Large intestine (tissue), 3 donors: ENCODE measurements at regions not wholly inside any gene's neighbourhood (a gene's known extent, or its start where the extent isn't known, plus 50 kb on each side); places are given as distances from the start of the nearest gene placed in this dataset.

Source experiments
- DNase-seq, 2 donors: peaks; one replicate each; pipeline versions ENCODE4 v3.0.0 to v3.0.0-alpha.2; 2013
- H3K27ac ChIP-seq: one replicate; pipeline ENCODE4 v1.5.1; 2013; ENCODE audit warnings: low read length
- H3K27me3 ChIP-seq: 2 replicates; pipeline ENCODE4 v1.6.1; 2013; ENCODE audit warnings: low read length; ENCODE audit not compliant: control insufficient read depth, insufficient read depth
- H3K36me3 ChIP-seq: 2 replicates; pipeline ENCODE4 v1.6.1; 2013; ENCODE audit warnings: low read length; ENCODE audit not compliant: control insufficient read depth, insufficient read depth
- H3K4me1 ChIP-seq: one replicate; pipeline ENCODE4 v1.6.1; 2013; ENCODE audit warnings: low read length; ENCODE audit not compliant: control insufficient read depth, insufficient read depth
- H3K4me3 ChIP-seq: one replicate; pipeline ENCODE4 v1.5.1; 2013; ENCODE audit warnings: low read length
- H3K9me3 ChIP-seq: one replicate; pipeline ENCODE4 v1.6.1; 2013; ENCODE audit warnings: mild to moderate bottlenecking, low read depth, low read length, moderate library complexity; ENCODE audit not compliant: control insufficient read depth
- WGBS: methylation state at CpG from one replicate; pipeline ENCODE4 v1.1.5; 2013; ENCODE audit warnings: low lambda C conversion rate; ENCODE audit not compliant: insufficient coverage; 5-methylcytosine and 5-hydroxymethylcytosine counted together

DNA sequence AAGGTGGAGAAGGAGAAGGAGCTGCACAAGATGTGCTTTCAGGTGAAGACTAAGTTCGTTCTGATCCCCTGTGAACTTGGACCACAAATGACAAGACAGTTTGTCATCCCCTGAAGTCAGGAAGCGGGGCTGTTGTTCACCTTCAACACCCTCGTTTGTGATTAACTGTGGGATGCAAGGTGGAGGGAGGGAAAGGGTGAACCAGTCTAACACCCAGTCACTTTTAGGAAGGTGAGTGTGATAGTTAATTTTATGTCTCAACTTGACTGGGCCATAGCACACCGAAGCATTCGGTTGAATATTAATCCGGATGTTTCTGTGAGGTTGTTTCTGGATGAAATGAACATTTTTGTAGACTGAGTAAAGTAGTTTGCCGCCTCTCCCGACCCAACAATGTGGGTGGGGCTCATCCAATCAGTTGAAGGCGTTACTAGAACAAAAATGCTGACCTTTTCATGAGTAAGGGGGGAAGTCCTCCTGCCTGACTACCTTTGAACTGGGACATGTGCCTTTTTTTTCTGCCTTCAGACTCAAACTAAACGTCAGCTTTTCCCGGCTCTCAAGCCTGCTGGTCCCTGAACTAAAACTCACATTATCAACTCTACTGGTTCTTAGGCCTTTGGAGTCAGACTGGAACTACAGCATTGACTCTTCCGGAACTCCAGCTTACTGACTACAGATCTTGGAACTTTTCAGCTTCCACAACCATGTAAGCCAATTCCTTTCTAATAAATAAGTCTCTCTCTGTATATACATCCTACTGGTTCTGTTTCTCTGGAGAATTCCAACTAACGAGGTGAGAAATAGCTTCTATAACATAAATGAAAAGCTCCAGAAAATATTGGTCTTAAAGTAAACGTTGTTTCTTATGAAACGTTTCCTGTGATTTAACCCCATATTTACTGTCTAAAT is 264.0 kb upstream of the SLITRK3 start:
- WGBS, result 79% methylated on average over 7 of the region's 15 CpGs
- Histone ChIP-seq H3K9me3 (no peaks in the 10 kb centered on the region), H3K4me3 (no peak overlapping the region), H3K36me3 (no peaks in the 10 kb centered on the region), H3K27ac (no peak overlapping the region), H3K4me1 (no peaks in the 10 kb centered on the region), H3K27me3 (no peaks in the 10 kb centered on the region)
- no peak for DNase-seq

DNA sequence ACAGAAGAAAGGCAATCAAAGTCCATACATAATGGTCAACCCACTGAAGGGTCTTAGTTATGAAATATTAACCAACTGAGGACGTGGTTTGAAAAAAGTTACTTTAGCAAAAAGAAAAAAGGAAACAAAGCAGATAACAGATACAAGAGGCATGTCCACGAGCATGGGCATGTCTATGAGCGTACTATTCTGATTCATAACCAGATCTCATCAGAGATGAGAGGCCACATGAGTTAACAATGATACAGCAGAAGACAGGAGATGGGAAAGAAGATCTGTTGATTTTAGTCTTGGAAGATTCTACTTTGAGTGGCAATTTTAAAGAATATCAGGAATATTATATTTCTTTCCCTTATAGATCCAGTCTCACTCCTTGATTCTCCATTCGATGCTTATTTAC is 262.9 kb upstream of the SLITRK3 start:
- no peaks in the 10 kb centered on the region for H3K9me3 ChIP-seq
- DNase-seq, result no peak
- H3K36me3 ChIP-seq, result no peaks in the 10 kb centered on the region
- H3K4me1 ChIP-seq, result no peaks in the 10 kb centered on the region
- no peak overlapping the region for H3K4me3 ChIP-seq
- WGBS, result 89% methylated on average over 4 of the region's 4 CpGs
- no peak overlapping the region for H3K27ac ChIP-seq
- no peaks in the 10 kb centered on the region for H3K27me3 ChIP-seq

DNA sequence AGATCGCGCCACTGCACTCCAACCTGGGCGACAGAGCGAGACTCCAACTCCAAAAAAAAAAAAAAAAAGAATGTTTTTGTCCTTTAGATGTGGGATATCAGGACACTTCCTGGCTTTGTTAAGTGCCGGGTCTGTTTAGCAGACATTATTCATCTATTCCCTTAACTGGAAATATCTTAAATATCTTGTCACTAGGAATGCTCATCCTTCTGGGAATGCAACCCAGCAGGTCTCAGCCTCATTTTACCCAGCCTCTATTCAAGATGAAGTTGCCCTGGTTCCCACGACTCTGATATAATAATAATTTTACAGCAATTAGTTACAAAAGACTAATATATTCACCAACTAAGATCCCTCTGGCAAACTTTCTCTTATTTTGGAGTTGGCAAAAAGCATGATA is 260.9 kb upstream of the SLITRK3 start:
- no peak overlapping the region for H3K4me3 ChIP-seq
- no peaks in the 10 kb centered on the region for H3K27me3 ChIP-seq
- no peaks in the 10 kb centered on the region for H3K36me3 ChIP-seq
- H3K27ac ChIP-seq, result no peak overlapping the region
- H3K4me1 ChIP-seq, result no peaks in the 10 kb centered on the region
- H3K9me3 ChIP-seq, result no peaks in the 10 kb centered on the region
- no peak for DNase-seq
- WGBS, result 90% methylated on average over 2 of the region's 6 CpGs

DNA sequence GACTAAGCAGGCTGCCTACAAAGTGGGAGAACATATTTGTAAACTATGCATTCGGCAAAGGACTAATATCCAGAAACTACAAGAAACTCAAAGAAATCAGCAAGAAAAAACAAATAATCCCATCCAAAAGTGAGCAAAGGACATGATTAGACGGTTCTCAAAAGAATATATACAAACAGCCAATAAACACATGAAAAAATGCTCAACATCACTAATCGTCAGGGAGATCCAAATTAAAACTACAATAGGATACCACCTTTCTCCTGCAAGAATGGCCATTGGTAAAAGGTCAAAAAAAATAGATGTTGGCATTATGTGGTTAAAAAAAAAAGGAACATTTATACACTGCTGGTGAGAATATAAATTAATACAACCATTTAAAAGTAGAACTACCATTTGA is 259.6 kb upstream of the SLITRK3 start:
- no peak overlapping the region for H3K4me3 ChIP-seq
- H3K36me3 ChIP-seq, result no peaks in the 10 kb centered on the region
- DNase-seq, result no peak
- no peaks in the 10 kb centered on the region for H3K27me3 ChIP-seq
- 86% methylated on average over 1 of the region's 3 CpGs for WGBS
- H3K27ac ChIP-seq, result no peak overlapping the region
- no peaks in the 10 kb centered on the region for H3K4me1 ChIP-seq
- no peaks in the 10 kb centered on the region for H3K9me3 ChIP-seq

DNA sequence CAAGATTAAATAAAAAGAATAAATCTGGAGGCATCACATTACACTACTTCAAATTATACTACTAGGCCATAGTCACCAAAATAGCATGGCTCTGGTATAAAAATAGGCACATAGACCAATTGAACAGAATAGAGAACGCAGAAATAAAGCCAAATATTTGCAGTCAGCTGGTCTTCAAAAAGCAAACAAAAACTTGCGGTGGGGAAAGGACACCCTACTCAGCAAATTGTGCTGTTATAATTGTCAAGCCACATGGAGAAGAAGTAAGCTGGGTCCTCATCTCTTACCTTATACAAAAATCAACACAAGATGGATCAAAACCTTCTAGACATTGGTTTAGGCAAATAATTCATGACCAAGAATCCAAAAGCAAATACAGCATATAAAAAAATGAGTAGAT is 259.2 kb upstream of the SLITRK3 start:
- Histone ChIP-seq H3K4me3 (no peak overlapping the region), H3K27me3 (no peaks in the 10 kb centered on the region), H3K4me1 (no peaks in the 10 kb centered on the region), H3K27ac (no peak overlapping the region), H3K36me3 (no peaks in the 10 kb centered on the region), H3K9me3 (no peaks in the 10 kb centered on the region)
- no peak for DNase-seq
- WGBS, result no CpG with 5 or more reads among the region's 2 CpGs

DNA sequence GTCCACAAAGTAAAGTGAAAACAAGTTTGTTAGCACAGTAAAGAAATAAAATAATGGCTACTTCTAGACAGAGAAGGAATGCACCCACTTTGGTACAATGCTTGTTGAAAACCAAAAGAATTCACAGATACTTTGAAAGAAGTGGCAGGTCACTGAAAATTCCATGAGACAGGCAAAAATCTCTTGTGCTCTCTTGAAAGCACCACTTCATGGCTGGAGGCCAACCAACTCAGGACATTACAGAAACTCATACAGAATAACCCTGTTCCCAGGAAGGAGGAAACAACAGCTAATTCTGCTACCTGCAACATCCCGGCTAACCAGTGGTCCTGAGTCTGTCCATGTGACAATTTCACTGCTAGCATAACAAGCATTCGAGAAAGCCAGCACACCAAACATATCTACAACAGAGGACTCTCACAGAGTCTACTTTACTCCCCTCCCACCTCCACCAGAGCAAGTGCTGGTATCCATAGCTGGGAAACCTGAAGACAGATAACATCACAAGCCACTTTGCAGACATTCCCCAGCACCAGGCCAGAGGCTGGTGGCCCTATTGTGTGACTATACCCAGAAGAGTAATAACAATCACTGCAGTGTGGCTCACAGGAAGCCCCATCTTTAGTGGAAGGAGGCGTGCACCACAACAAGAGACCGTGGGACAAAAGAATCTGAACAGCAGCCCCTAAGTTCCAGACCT is 255.3 kb upstream of the SLITRK3 start:
- WGBS, result no CpG with 5 or more reads among the region's 4 CpGs
- DNase-seq, result no peak

DNA sequence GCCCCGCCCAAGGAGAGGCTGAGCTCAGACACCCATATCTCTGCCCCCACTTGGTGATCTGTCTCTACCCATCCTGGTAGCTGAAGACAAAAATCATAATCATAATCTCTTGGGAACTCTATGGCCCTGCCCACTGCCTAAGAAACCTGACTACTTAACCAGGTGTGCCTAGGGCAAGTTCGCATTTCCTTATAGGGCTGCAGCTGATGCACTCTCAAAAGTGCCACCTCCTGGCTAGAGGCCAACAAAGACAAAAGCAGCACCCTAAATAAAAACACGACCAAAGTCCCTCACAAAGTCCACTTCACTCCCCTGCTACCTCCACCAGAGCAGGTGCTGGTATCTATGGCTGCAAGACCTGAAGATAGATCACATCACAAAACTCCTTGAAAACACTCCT is 250.4 kb upstream of the SLITRK3 start:
- no CpG with 5 or more reads among the region's 3 CpGs for WGBS
- Histone ChIP-seq H3K27me3 (no peaks in the 10 kb centered on the region), H3K4me3 (no peak overlapping the region), H3K9me3 (no peaks in the 10 kb centered on the region), H3K4me1 (no peaks in the 10 kb centered on the region), H3K36me3 (no peaks in the 10 kb centered on the region), H3K27ac (no peak overlapping the region)
- DNase-seq, result no peak

More for the DNA sequence above, 255.3 kb upstream of the SLITRK3 start:
- Histone ChIP-seq H3K27me3 (no peaks in the 10 kb centered on the region), H3K4me1 (no peaks in the 10 kb centered on the region), H3K4me3 (no peak overlapping the region), H3K9me3 (no peaks in the 10 kb centered on the region), H3K27ac (no peak overlapping the region), H3K36me3 (no peaks in the 10 kb centered on the region)

DNA sequence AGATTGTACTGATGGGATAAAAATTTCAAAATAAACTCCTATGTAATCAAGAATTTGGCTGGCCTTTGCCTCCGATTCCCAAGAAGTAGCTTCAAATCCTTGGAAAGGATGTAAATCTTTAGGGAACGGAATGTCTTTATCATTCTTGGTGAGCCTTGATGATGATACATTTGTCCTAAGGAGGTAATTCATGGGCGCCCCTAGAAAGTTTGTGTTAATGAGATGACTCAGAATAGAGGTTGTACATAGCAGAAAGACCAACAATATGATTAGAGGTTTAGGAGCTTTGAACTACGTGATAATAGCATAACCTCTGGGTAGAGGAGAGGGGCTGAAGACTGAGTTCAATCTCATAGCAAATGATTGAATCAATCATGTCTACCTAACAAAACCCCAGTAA is 248.6 kb upstream of the SLITRK3 start:
- H3K4me1 ChIP-seq, result no peaks in the 10 kb centered on the region
- 90% methylated on average over 2 of the region's 4 CpGs for WGBS
- H3K9me3 ChIP-seq, result no peaks in the 10 kb centered on the region
- H3K27me3 ChIP-seq, result no peaks in the 10 kb centered on the region
- no peak overlapping the region for H3K4me3 ChIP-seq
- no peaks in the 10 kb centered on the region for H3K36me3 ChIP-seq
- no peak overlapping the region for H3K27ac ChIP-seq
- no peak for DNase-seq

DNA sequence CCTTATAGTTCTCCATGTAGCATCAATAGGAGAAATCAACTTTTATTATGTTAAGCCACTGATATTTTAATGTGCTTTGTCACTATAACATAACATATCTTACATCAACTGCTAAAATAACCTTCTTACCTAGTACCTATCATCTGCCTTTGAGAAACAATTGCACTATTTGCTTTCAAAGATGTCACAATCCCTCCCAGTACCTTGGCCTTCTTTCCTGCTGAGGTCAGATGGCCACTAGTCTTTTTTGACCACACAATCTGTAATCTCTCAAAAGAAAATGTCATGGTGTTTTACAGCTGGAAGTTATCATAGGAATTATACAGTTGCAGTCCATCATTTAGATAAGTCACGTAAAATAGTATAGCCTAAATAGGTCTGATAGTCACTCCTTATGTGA is 247.5 kb upstream of the SLITRK3 start:
- H3K9me3 ChIP-seq, result no peaks in the 10 kb centered on the region
- no peaks in the 10 kb centered on the region for H3K27me3 ChIP-seq
- no peak overlapping the region for H3K4me3 ChIP-seq
- no CpG with 5 or more reads among the region's 1 CpG for WGBS
- DNase-seq, result no peak
- H3K36me3 ChIP-seq, result no peaks in the 10 kb centered on the region
- no peaks in the 10 kb centered on the region for H3K4me1 ChIP-seq
- no peak overlapping the region for H3K27ac ChIP-seq

DNA sequence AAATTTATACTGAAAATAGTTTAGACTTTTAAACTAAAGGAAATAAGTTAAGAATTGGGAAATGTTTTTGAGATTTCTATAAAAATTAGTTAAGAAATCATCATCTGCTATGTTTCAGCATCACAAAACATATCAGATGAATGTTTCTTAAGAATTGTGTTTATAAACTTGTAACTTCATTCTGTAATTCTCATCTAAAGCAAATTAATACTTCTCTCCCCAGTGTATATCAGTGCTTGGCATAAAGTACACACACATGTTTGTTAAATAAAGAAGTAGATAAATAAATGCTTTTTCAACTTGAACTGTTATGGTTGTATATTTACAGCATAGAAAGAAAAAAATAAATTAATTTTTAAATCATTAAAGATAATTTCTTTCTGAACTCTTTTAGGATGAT is 245.9 kb upstream of the SLITRK3 start:
- no peak overlapping the region for H3K27ac ChIP-seq
- DNase-seq, result no peak
- no peaks in the 10 kb centered on the region for H3K36me3 ChIP-seq
- no peaks in the 10 kb centered on the region for H3K4me1 ChIP-seq
- H3K4me3 ChIP-seq, result no peak overlapping the region
- H3K27me3 ChIP-seq, result no peaks in the 10 kb centered on the region
- H3K9me3 ChIP-seq, result no peaks in the 10 kb centered on the region

DNA sequence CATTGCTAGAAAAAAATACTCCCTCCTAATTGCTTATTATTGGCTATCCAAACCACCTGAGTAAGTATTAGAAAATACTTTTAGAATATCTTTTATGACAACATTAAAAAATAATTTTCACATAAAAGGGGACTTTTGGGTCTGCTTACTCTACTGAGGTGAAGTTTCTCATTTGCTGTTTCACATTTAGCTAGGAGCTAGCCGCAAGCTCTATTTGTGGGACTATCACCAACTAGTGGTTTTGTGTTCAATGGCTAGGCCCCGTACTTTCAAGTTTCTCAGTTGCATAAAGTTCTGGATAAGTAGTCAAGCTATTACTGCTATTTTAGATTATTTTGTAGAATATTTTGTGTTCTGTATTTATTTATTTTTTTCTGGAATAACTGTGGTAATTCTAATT is 244.2 kb upstream of the SLITRK3 start:
- H3K4me3 ChIP-seq, result no peak overlapping the region
- no CpG with 5 or more reads among the region's 2 CpGs for WGBS
- H3K9me3 ChIP-seq, result no peaks in the 10 kb centered on the region
- no peaks in the 10 kb centered on the region for H3K27me3 ChIP-seq
- H3K36me3 ChIP-seq, result no peaks in the 10 kb centered on the region
- H3K4me1 ChIP-seq, result no peaks in the 10 kb centered on the region
- no peak for DNase-seq
- H3K27ac ChIP-seq, result no peak overlapping the region
